ENCODE measurements at regions not wholly inside any gene's neighbourhood (a gene's known extent, or its start where the extent isn't known, plus 50 kb on each side); places are given as distances from the start of the nearest gene placed in this dataset.

- TF ChIP-seq, protein P1, sequence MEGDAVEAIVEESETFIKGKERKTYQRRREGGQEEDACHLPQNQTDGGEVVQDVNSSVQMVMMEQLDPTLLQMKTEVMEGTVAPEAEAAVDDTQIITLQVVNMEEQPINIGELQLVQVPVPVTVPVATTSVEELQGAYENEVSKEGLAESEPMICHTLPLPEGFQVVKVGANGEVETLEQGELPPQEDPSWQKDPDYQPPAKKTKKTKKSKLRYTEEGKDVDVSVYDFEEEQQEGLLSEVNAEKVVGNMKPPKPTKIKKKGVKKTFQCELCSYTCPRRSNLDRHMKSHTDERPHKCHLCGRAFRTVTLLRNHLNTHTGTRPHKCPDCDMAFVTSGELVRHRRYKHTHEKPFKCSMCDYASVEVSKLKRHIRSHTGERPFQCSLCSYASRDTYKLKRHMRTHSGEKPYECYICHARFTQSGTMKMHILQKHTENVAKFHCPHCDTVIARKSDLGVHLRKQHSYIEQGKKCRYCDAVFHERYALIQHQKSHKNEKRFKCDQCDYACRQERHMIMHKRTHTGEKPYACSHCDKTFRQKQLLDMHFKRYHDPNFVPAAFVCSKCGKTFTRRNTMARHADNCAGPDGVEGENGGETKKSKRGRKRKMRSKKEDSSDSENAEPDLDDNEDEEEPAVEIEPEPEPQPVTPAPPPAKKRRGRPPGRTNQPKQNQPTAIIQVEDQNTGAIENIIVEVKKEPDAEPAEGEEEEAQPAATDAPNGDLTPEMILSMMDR (IDR thresholded peaks at IDR 0.05): no peak
- no peak for TF ChIP-seq EP300 (IDR thresholded peaks at IDR 0.05)
Observed at GRCh38 chr2:18824325-18824790, 235.0 kb upstream of the NT5C1B start.

All from ovary (tissue), 3 donors.